Naive thymus-derived CD4-positive, alpha-beta T cell (primary cell): ENCODE measurements at regions not wholly inside any gene's neighbourhood (a gene's known extent, or its start where the extent isn't known, plus 50 kb on each side); places are given as distances from the start of the nearest gene placed in this dataset.

Experiments
- ATAC-seq: fragments of 150-1000 bp; cut with Tn5 transposase; 2 replicates; pipeline ENCODE4 v1.10.0; 2021; ENCODE audit warnings: mild to moderate bottlenecking, moderate library complexity
- CTCF ChIA-PET: fragments of 350-600 bp; sonication (Branson Sonifier 250); formaldehyde crosslinking; loops from one replicate; lab custom pipeline; 2021; ENCODE audit warnings: antibody characterized with exemption; lab: Charles Lee
- POLR2A ChIA-PET: fragments of 350-600 bp; sonication (Branson Sonifier 250); formaldehyde crosslinking; loops from one replicate; lab custom pipeline; 2021; ENCODE audit warnings: antibody characterized with exemption, inconsistent platforms; lab: Charles Lee
- DNase-seq, 9 donors: peaks; one replicate each; pipeline versions ENCODE4 v3.0.0 to v3.0.0-alpha.2; 2020 to 2022; ENCODE audit warnings: mixed read lengths in 1 of 9
- H3K27ac ChIP-seq: one replicate; pipeline ENCODE4 v1.7.0; 2013; ENCODE audit warnings: mild to moderate bottlenecking, low read depth, low read length, moderate library complexity
- H3K27me3 ChIP-seq, 2 donors: one replicate each; pipeline ENCODE4 v1.7.0; 2013; ENCODE audit warnings: low read length in 2 of 2, mild to moderate bottlenecking in 2 of 2, moderate library complexity in 2 of 2; ENCODE audit not compliant: control insufficient read depth in 2 of 2, insufficient read depth in 2 of 2
- H3K36me3 ChIP-seq, 3 experiments: 1 replicate in 2 of 3; 2 replicates in 1 of 3; pipeline ENCODE4 v1.7.0; 2013; ENCODE audit warnings: low read length in 3 of 3, mild to moderate bottlenecking in 3 of 3, moderate library complexity in 1 of 3; ENCODE audit not compliant: insufficient read depth in 3 of 3, control insufficient read depth in 2 of 3
- H3K4me1 ChIP-seq, 2 donors: one replicate each; pipeline ENCODE4 v1.7.0; 2013; ENCODE audit warnings: low read length in 2 of 2, mild to moderate bottlenecking in 2 of 2, moderate library complexity in 1 of 2; ENCODE audit not compliant: control insufficient read depth in 2 of 2, insufficient read depth in 2 of 2
- H3K4me3 ChIP-seq: 2 replicates; pipeline ENCODE4 v1.7.0; 2013; ENCODE audit warnings: mild to moderate bottlenecking, low read length
- H3K9me3 ChIP-seq, 3 experiments: 1 replicate in 2 of 3; 2 replicates in 1 of 3; pipeline ENCODE4 v1.7.0; 2013; ENCODE audit warnings: low read length in 3 of 3; ENCODE audit not compliant: control insufficient read depth in 2 of 3
- H3K27ac Mint-ChIP-seq, 9 donors: one replicate each; pipeline ENCODE4 v1.8.0; 2020 to 2022; ENCODE audit warnings: mixed read lengths in 9 of 9, mild to moderate bottlenecking in 8 of 9, moderate library complexity in 5 of 9, inconsistent platforms in 2 of 9
- H3K27me3 Mint-ChIP-seq, 5 donors: one replicate each; pipeline ENCODE4 v1.8.0; 2021 to 2022; ENCODE audit warnings: mixed read lengths in 5 of 5, mild to moderate bottlenecking in 1 of 5
- H3K36me3 Mint-ChIP-seq, 5 donors: one replicate each; pipeline ENCODE4 v1.8.0; 2020 to 2022; ENCODE audit warnings: mixed read lengths in 5 of 5, mild to moderate bottlenecking in 3 of 5, inconsistent platforms in 1 of 5
- H3K4me1 Mint-ChIP-seq, 7 donors: one replicate each; pipeline ENCODE4 v1.8.0; 2020 to 2022; ENCODE audit warnings: mixed read lengths in 7 of 7, mild to moderate bottlenecking in 3 of 7, inconsistent platforms in 1 of 7
- H3K4me3 Mint-ChIP-seq, 10 donors: one replicate each; pipeline ENCODE4 v1.8.0; 2020 to 2022; ENCODE audit warnings: mild to moderate bottlenecking in 10 of 10, mixed read lengths in 10 of 10, moderate library complexity in 6 of 10, inconsistent platforms in 2 of 10
- H3K9me3 Mint-ChIP-seq, 11 donors: one replicate each; pipeline ENCODE4 v1.8.0; 2020 to 2022; ENCODE audit warnings: mixed read lengths in 11 of 11, mild to moderate bottlenecking in 4 of 11, inconsistent platforms in 1 of 11, moderate library complexity in 1 of 11
- intact Hi-C, 2 donors: fragments of 100-400 bp; cut with micrococcal nuclease; formaldehyde crosslinking; loops; one replicate each; pipeline ENCODE4 v1.15.1; 2023

DNA sequence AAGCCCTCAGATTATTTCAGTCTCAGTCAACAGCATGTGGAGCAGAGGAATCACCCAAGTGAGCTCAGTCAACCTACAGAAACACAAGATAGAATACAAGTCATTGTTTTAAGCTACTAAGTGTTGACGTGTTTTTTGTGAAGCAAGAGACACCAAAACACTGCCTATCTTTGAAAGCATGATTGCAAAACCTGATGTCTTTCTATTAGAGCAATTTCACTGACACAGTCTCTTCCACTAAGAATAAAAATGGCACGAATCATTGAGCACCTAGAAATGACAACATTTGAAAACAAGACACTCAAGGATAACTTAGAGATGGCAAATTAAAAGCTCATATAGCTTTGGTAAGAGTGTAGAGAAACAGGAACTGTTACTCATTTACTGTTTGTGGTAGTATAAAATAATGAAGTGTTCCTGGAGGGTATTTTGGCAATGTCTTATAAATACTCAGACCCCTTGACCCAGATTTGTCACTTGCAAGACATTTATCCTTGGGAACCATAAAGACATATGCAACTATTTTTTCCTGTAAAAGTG lies 407.1 kb upstream of the XYLT1 start:
- DNase-seq (no peak), ATAC-seq (no peak)
- Mint-ChIP-seq H3K4me1 (no peaks in the 10 kb centered on the region), H3K36me3 (no peaks in the 10 kb centered on the region), H3K9me3 (peaks cover 0 to 2% (median 0%) of the 10 kb centered on the region in 11 donors), H3K27me3 (peaks cover 2 to 26% (median 23%) of the 10 kb centered on the region in 5 donors), H3K4me3 (no peak overlapping the region), H3K27ac (no peak overlapping the region)
- POLR2A ChIA-PET: no interaction called here
- H3K36me3 ChIP-seq: no peaks in the 10 kb centered on the region
- no peaks in the 10 kb centered on the region for H3K9me3 ChIP-seq
- CTCF ChIA-PET: no interaction called here
- H3K4me1 ChIP-seq: no peaks in the 10 kb centered on the region
- intact Hi-C loops: no loop called here
- no peak overlapping the region for H3K27ac ChIP-seq
- no peak overlapping the region for H3K4me3 ChIP-seq
- H3K27me3 ChIP-seq: no peaks in the 10 kb centered on the region

DNA sequence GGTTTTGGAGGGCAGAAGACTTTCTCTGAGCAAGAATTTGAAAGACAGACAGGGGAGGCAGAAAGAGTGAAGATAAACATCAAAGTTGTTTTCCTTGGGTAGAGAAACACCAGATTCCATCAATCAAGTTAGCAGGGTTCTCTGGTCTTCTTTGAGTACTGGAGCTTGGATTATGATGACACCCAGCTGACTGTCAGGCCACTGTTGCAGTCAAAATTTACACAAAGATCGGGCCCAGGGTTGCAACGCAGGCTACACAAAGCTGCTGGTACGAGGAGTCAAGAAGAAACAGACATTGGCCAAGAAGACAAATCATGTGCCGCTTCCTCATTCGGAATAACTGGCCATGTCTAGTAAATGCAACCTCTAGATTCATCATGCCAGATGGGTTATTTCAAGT lies 396.2 kb upstream of the XYLT1 start:
- H3K27ac ChIP-seq: no peak overlapping the region
- DNase-seq (no peak), ATAC-seq (no peak)
- POLR2A ChIA-PET: no interaction called here
- no peak overlapping the region for H3K4me3 ChIP-seq
- no peaks in the 10 kb centered on the region for H3K4me1 Mint-ChIP-seq
- no peaks in the 10 kb centered on the region for H3K27me3 ChIP-seq
- CTCF ChIA-PET: no interaction called here
- intact Hi-C loops: no loop called here
- H3K4me3 Mint-ChIP-seq: no peak overlapping the region
- H3K36me3 Mint-ChIP-seq: no peaks in the 10 kb centered on the region
- no peaks in the 10 kb centered on the region for H3K36me3 ChIP-seq
- H3K4me1 ChIP-seq: no peaks in the 10 kb centered on the region
- H3K9me3 Mint-ChIP-seq: peaks cover 0 to 5% (median 0%) of the 10 kb centered on the region in 11 donors
- H3K9me3 ChIP-seq: no peaks in the 10 kb centered on the region
- no peak overlapping the region for H3K27ac Mint-ChIP-seq
- peaks cover 0 to 20% (median 6%) of the 10 kb centered on the region in 5 donors for H3K27me3 Mint-ChIP-seq

DNA sequence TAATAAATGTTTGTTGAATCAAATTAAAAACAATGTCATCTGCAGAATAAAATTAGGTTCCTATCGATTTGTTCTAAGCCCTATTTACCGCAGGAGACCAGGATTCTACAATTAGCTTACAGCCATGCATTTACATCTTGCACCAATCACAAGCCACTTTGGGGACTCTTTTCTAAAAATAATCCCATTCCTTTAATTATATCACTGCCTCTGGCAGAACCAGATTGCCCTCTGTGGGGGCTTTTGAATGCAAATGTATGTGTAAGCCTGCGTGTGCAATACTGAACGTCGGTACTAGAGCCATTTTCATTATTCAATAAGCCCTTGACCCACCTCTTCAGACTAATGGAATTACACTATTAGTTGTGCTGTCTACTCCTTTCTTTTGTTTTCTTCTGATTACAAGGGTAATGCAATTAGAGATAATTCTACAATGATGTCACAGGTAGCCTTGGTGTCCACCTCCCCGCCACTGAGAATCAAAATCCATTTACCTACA lies 391.3 kb upstream of the XYLT1 start:
- peaks cover 0 to 4% (median 0%) of the 10 kb centered on the region in 5 donors for H3K36me3 Mint-ChIP-seq
- intact Hi-C loops: no loop called here

DNA sequence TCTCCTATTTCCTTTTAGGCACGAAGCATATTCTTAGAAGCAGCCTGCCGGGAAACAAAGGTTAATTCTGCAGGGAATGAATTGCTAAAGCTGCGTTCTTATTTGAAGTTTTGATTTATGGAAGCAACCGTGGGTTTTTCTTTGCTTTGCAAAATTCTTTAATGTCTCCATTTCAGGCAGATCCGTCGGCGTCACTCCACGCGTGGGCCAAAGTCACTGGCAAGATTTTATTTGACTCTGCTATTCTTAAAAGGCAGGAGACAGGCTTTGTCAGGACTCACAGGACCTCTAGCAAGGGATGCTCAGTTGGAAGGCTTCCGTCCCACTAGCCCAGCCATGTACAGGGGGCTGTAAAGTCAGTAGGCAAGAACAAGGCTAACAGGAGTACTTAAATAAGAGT lies 387.3 kb upstream of the XYLT1 start:
- H3K36me3 Mint-ChIP-seq: peaks cover 0 to 4% (median 0%) of the 10 kb centered on the region in 5 donors
- no peaks in the 10 kb centered on the region for H3K36me3 ChIP-seq
- H3K9me3 Mint-ChIP-seq: peaks cover 2 to 13% (median 5%) of the 10 kb centered on the region in 11 donors
- H3K27ac ChIP-seq: no peak overlapping the region
- CTCF ChIA-PET: no interaction called here
- DNase-seq (no peak), ATAC-seq (no peak)
- H3K27me3 Mint-ChIP-seq: peaks cover 0 to 38% (median 12%) of the 10 kb centered on the region in 5 donors
- H3K4me1 Mint-ChIP-seq: no peaks in the 10 kb centered on the region
- POLR2A ChIA-PET: no interaction called here
- H3K4me1 ChIP-seq: no peaks in the 10 kb centered on the region
- intact Hi-C loops: no loop called here
- H3K27ac Mint-ChIP-seq: no peak overlapping the region
- no peaks in the 10 kb centered on the region for H3K9me3 ChIP-seq
- no peak overlapping the region for H3K4me3 ChIP-seq
- no peak overlapping the region for H3K4me3 Mint-ChIP-seq
- H3K27me3 ChIP-seq: no peaks in the 10 kb centered on the region

More for the DNA sequence above, 391.3 kb upstream of the XYLT1 start:
- ChIA-PET POLR2A (no interaction called here), CTCF (no interaction called here)
- Mint-ChIP-seq H3K9me3 (peaks cover 0 to 3% (median 1%) of the 10 kb centered on the region in 11 donors), H3K27ac (no peak overlapping the region), H3K4me1 (no peaks in the 10 kb centered on the region), H3K27me3 (peaks cover 0 to 29% (median 11%) of the 10 kb centered on the region in 5 donors), H3K4me3 (no peak overlapping the region)
- DNase-seq (no peak), ATAC-seq (no peak)
- Histone ChIP-seq H3K4me1 (no peaks in the 10 kb centered on the region), H3K27me3 (no peaks in the 10 kb centered on the region), H3K36me3 (no peaks in the 10 kb centered on the region), H3K9me3 (no peaks in the 10 kb centered on the region), H3K27ac (no peak overlapping the region), H3K4me3 (no peak overlapping the region)

DNA sequence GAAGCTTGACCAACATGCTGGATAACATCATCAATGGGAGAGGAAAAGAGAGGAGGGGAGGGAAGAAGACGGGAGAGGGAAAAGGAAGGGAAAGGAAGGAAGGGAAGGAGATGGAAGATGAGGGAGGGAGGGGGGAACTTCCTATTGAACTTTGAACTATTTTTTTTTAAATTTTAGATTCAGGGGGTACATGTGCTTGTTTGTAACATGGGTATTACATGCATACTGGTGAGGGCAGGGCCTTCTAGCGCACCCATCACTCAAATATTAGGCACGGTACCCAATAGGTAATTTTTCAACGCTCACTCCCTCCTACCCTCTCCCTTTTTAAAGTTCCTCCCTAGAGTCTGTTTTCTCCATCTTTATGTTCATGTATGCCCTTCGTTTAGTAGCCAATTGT lies 383.2 kb upstream of the XYLT1 start:
- Histone ChIP-seq H3K9me3 (no peaks in the 10 kb centered on the region), H3K27ac (no peak overlapping the region), H3K4me3 (no peak overlapping the region), H3K27me3 (no peaks in the 10 kb centered on the region), H3K4me1 (no peaks in the 10 kb centered on the region), H3K36me3 (no peaks in the 10 kb centered on the region)
- DNase-seq (no peak), ATAC-seq (no peak)
- POLR2A ChIA-PET: no interaction called here
- H3K36me3 Mint-ChIP-seq: no peaks in the 10 kb centered on the region
- H3K4me1 Mint-ChIP-seq: no peaks in the 10 kb centered on the region
- peaks cover 0 to 26% (median 6%) of the 10 kb centered on the region in 5 donors for H3K27me3 Mint-ChIP-seq
- no peak overlapping the region for H3K27ac Mint-ChIP-seq
- peaks cover 2 to 17% (median 8%) of the 10 kb centered on the region in 11 donors for H3K9me3 Mint-ChIP-seq
- intact Hi-C loops: no loop called here
- no peak overlapping the region for H3K4me3 Mint-ChIP-seq
- CTCF ChIA-PET: no interaction called here

DNA sequence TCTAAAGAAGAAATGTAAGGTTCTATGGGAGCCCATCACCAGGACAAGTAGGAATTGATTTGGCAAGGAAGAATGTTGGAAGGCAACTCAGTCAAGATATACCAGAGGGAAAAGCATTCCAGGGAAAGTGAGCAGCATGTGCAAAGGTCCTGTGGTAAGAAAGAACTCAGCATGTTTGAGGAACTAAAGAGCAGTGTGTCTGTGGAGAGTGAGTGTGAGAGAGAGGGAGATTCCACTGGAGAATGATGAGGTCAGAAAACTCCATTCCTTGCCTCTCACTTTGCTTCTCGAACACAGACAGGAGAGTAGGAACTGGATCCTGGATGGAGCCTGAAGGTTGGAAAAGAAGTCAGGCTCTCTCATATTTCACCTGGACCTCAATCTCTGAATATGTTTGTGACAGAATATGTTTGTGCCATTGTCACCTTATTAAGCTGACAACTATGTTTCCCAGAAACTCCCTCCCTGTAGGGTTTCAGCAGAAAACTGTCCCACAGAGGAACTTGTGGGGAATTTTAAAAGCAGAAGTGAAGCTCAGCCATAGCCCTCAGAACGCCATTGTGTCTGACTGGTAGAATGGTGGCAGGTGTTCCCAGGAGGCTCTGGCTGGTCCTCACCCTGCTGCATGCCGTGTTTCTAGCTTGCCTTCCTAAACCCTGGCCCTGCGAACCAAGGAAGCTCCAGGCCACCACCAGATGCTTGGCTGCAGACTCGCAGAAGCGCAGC lies 382.4 kb upstream of the XYLT1 start:
- Histone ChIP-seq H3K9me3 (no peaks in the 10 kb centered on the region), H3K4me1 (no peaks in the 10 kb centered on the region), H3K27me3 (no peaks in the 10 kb centered on the region), H3K4me3 (no peak overlapping the region), H3K36me3 (no peaks in the 10 kb centered on the region), H3K27ac (no peak overlapping the region)
- DNase-seq (no peak), ATAC-seq (no peak)
- Mint-ChIP-seq H3K36me3 (no peaks in the 10 kb centered on the region), H3K4me3 (no peak overlapping the region), H3K27me3 (peaks cover 0 to 23% (median 6%) of the 10 kb centered on the region in 5 donors), H3K4me1 (no peaks in the 10 kb centered on the region), H3K27ac (no peak overlapping the region), H3K9me3 (peaks cover 2 to 17% (median 8%) of the 10 kb centered on the region in 11 donors)
- intact Hi-C loops: no loop called here
- POLR2A ChIA-PET: no interaction called here
- CTCF ChIA-PET: no interaction called here
